Tibial artery (tissue), 4 donors: ENCODE measurements at regions not wholly inside any gene's neighbourhood (a gene's known extent, or its start where the extent isn't known, plus 50 kb on each side); places are given as distances from the start of the nearest gene placed in this dataset.

Experiments used
- DNase-seq, 2 donors: peaks; one replicate each; pipeline ENCODE4 v3.0.0-alpha.2; 2019
- H3K27ac ChIP-seq, 2 donors: fragments of 200-600 bp; sonication (generic) in 1 of 2; 1 replicate in 1 of 2; 2 replicates in 1 of 2; pipeline ENCODE4 v1.5.1; 2018 to 2019; ENCODE audit warnings: mild to moderate bottlenecking in 1 of 2
- H3K27me3 ChIP-seq, 2 donors: fragments of 200-600 bp; sonication (generic) in 1 of 2; one replicate each; pipeline versions ENCODE4 v1.5.1 to v1.6.0; 2016 to 2019
- H3K36me3 ChIP-seq, 3 donors: fragments of 200-600 bp; sonication (generic) in 2 of 3; one replicate each; pipeline ENCODE4 v1.5.1; 2016 to 2019; ENCODE audit warnings: mild to moderate bottlenecking in 2 of 3
- H3K4me1 ChIP-seq, 4 donors: fragments of 200-600 bp; sonication (generic) in 2 of 4; 1 replicate in 3 of 4; 2 replicates in 1 of 4; pipeline ENCODE4 v1.5.1; 2016 to 2019
- H3K4me3 ChIP-seq, 2 donors: fragments of 200-600 bp; sonication (generic) in 1 of 2; 1 replicate in 1 of 2; 2 replicates in 1 of 2; pipeline ENCODE4 v1.5.1; 2018 to 2019; ENCODE audit warnings: mild to moderate bottlenecking in 2 of 2
- H3K9me3 ChIP-seq, 3 donors: fragments of 200-600 bp; sonication (generic) in 1 of 3; one replicate each; pipeline ENCODE4 v1.5.1; 2016 to 2019
- intact Hi-C: fragments of 100-400 bp; cut with DNase I; formaldehyde crosslinking; loops from one replicate; pipeline ENCODE4 v1.15.0; 2023; ENCODE audit warnings: low total_unique reads
- TF ChIP-seq, protein P1 (sequence below), 2 experiments: fragments of 200-600 bp in 1 of 2; fragments of 450-650 bp in 1 of 2; IDR thresholded peaks; one replicate each; pipeline ENCODE4 v1.5.1; 2017 to 2019; ENCODE audit warnings: antibody characterized with exemption in 2 of 2, mild to moderate bottlenecking in 1 of 2, moderate library complexity in 1 of 2

DNA sequence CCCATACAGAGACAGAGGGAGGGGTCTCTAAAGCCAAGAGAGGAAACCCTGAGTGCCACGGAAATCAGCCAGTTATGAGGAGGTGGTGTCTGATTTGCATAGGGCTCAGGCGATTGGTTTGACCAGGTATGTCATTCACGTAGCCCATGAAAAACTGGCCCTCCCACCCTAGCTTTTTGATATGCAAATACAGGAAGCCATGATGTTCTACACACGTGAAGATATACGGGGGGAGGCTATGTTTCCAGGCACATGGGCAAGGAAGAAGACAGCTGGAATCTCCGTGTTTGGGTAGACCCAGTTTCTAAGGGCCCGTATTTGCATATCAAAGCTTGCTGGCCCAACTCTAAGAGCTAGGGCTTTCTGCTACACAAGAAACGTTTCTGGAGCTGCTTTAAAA, 717.8 kb upstream of the SEL1L start:
- TF ChIP-seq, protein P1, sequence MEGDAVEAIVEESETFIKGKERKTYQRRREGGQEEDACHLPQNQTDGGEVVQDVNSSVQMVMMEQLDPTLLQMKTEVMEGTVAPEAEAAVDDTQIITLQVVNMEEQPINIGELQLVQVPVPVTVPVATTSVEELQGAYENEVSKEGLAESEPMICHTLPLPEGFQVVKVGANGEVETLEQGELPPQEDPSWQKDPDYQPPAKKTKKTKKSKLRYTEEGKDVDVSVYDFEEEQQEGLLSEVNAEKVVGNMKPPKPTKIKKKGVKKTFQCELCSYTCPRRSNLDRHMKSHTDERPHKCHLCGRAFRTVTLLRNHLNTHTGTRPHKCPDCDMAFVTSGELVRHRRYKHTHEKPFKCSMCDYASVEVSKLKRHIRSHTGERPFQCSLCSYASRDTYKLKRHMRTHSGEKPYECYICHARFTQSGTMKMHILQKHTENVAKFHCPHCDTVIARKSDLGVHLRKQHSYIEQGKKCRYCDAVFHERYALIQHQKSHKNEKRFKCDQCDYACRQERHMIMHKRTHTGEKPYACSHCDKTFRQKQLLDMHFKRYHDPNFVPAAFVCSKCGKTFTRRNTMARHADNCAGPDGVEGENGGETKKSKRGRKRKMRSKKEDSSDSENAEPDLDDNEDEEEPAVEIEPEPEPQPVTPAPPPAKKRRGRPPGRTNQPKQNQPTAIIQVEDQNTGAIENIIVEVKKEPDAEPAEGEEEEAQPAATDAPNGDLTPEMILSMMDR (IDR thresholded peaks at IDR 0.05): no peak
- intact Hi-C loops: no loop called here
- H3K36me3 ChIP-seq: no peaks in the 10 kb centered on the region
- DNase-seq: no peak
- H3K9me3 ChIP-seq: no peaks in the 10 kb centered on the region
- H3K4me3 ChIP-seq: no peak overlapping the region
- H3K27ac ChIP-seq: no peak overlapping the region
- no peaks in the 10 kb centered on the region for H3K27me3 ChIP-seq
- no peaks in the 10 kb centered on the region for H3K4me1 ChIP-seq

DNA sequence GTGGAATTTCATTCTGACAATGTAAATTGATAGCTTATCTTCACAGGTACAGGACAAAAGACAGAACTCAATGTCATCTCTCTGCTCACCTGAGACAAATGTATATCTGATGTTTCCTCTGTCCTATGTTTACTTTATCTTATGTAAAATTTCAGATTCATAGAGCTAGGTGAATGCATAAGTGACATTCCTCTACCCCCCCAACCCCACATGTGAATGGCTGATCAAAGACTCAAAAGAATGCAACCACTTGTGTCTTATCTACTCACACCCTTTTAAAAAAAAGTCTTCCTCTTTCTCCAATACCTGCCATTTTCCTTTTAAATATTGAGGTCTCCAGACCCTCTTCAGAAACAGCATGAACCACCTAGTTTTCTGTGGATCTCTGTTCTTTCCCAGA, 736.6 kb upstream of the SEL1L start:
- no peaks in the 10 kb centered on the region for H3K4me1 ChIP-seq
- H3K27ac ChIP-seq: no peak overlapping the region
- TF ChIP-seq, protein P1 (IDR thresholded peaks at IDR 0.05): no peak
- intact Hi-C loops: no loop called here
- DNase-seq: no peak
- H3K36me3 ChIP-seq: no peaks in the 10 kb centered on the region
- no peaks in the 10 kb centered on the region for H3K27me3 ChIP-seq
- H3K4me3 ChIP-seq: no peak overlapping the region
- H3K9me3 ChIP-seq: no peaks in the 10 kb centered on the region

DNA sequence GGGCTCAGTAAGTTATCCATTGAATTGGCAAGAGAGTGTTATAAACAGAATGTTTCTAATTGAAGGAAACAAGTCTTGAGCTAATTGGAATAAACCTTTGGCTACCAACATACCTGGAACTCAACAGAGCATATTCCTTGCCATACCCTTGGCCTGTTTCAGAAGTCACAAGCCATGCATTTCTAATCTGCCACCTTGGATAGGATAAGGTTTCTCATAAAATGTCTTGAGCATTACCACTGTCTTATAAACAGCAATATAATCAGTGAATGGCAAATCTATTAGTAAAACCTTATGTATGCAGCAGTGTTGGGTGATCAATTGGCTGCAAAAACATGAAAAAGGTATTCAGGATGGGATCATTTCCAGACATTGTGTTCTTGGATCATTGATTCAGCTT, 765.2 kb upstream of the SEL1L start:
- Histone ChIP-seq H3K9me3 (no peaks in the 10 kb centered on the region), H3K4me1 (no peaks in the 10 kb centered on the region), H3K27me3 (no peaks in the 10 kb centered on the region), H3K27ac (no peak overlapping the region), H3K4me3 (no peak overlapping the region), H3K36me3 (no peaks in the 10 kb centered on the region)
- no peak for DNase-seq
- intact Hi-C loops: no loop called here
- TF ChIP-seq, protein P1 (IDR thresholded peaks at IDR 0.05): no peak

DNA sequence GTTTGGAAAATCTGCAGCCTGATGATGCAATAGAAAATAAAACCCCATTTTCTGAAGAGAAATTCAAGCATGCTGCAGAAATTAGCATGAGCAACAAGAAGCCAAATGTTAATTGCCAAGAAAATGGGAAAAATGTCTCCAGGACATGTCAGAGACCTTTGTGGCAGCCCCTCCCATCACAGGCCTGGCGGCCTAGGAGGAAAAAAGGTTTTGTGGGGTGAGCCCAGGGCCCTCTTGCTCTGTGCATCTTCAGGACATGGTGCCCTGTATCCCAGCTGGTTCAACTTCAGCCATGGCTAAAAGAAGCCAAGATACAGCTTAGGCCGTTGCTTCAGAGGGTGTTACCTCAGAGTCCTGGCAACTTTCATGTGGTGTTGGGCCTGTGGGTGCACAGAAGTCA, 775.5 kb upstream of the SEL1L start:
- Histone ChIP-seq H3K36me3 (no peaks in the 10 kb centered on the region), H3K27me3 (no peaks in the 10 kb centered on the region), H3K9me3 (no peaks in the 10 kb centered on the region), H3K27ac (no peak overlapping the region), H3K4me3 (no peak overlapping the region), H3K4me1 (peaks cover 0 to 9% (median 6%) of the 10 kb centered on the region in 4 donors)
- TF ChIP-seq, protein P1 (IDR thresholded peaks at IDR 0.05): no peak
- intact Hi-C loops: no loop called here
- DNase-seq: no peak

DNA sequence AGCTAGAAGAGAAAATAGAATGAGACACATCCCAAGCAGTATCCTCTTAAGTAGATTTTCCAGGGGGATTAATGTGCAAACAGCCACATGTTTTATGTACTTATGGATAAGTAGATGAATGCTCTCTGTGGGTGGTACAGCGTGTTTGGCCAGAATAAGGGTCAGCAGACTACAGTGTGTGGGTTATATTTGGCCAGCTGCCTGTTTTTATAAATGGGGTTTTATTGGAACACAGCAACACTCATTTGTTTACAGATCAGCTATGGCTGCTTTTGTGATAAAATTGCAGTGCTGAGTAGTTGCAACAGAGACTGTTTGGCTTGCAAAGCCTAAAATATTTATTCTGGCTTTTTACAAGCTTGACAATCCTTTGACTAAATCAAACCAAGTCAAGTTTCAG, 780.2 kb upstream of the SEL1L start:
- intact Hi-C loops: no loop called here
- DNase-seq: no peak
- peaks cover 0 to 13% (median 7%) of the 10 kb centered on the region in 4 donors for H3K4me1 ChIP-seq

More for the DNA sequence above, 780.2 kb upstream of the SEL1L start:
- no peaks in the 10 kb centered on the region for H3K27me3 ChIP-seq
- TF ChIP-seq, protein P1 (IDR thresholded peaks at IDR 0.05): no peak
- H3K27ac ChIP-seq: no peak overlapping the region
- peaks cover 0 to 6% (median 0%) of the 10 kb centered on the region in 3 donors for H3K9me3 ChIP-seq
- no peak overlapping the region for H3K4me3 ChIP-seq
- H3K36me3 ChIP-seq: no peaks in the 10 kb centered on the region
